ENCODE measurements at regions not wholly inside any gene's neighbourhood (a gene's known extent, or its start where the extent isn't known, plus 50 kb on each side); places are given as distances from the start of the nearest gene placed in this dataset.
A peak's percentile ranks its signal among the peaks of the same experiment; 100 is the strongest.

GRCh38 chr2:54406031-54406430 is 50.1 kb upstream of the SPTBN1 start:
- Histone ChIP-seq H3K27ac (ENCODE audit: low read depth, low read length, poor library complexity, severe bottlenecking) (peak overlapping the region; percentile 40), H3K36me3 (ENCODE audit: insufficient read depth, low read length, poor library complexity, severe bottlenecking) (no peaks in the 10 kb centered on the region), H3K4me1 (ENCODE audit: insufficient read depth, low read length, poor library complexity, severe bottlenecking) (peaks cover 56% of the 10 kb centered on the region), H3K4me3 (ENCODE audit: low read depth, low read length, poor library complexity, severe bottlenecking) (no peak overlapping the region), H3K27me3 (replicated peaks; ENCODE audit: insufficient read depth, low read depth, low read length, poor library complexity) (no peaks in the 10 kb centered on the region), H3K9me3 (ENCODE audit: low read depth, low read length, poor library complexity, severe bottlenecking) (no peaks in the 10 kb centered on the region)
- DNase-seq (ENCODE audit: low spot score): peak; percentile 52
- intact Hi-C loops (cut with micrococcal nuclease; ENCODE audit: unreplicated experiment): no loop called here
- BruUV-seq (replicated peaks): TSS peak; percentile 43
- TF ChIP-seq EZH2 (IDR thresholded peaks at IDR 0.05; ENCODE audit: borderline replicate concordance, low read depth, low read length, poor library complexity, severe bottlenecking): no peak
- no peak for TF ChIP-seq CTCF (conservative IDR thresholded peaks at IDR 0.05; ENCODE audit: low read depth, low read length)
- CTCF ChIA-PET: no interaction called here
- POLR2A ChIA-PET (ENCODE audit: low non-redundant PET): interaction anchor here (0.7 kb wide), 1 partner anchor 406 kb away, joined by 3 read pairs; no protein-coding TSS in a partner anchor
